ENCODE measurements at regions not wholly inside any gene's neighbourhood (a gene's known extent, or its start where the extent isn't known, plus 50 kb on each side); places are given as distances from the start of the nearest gene placed in this dataset.

DNA sequence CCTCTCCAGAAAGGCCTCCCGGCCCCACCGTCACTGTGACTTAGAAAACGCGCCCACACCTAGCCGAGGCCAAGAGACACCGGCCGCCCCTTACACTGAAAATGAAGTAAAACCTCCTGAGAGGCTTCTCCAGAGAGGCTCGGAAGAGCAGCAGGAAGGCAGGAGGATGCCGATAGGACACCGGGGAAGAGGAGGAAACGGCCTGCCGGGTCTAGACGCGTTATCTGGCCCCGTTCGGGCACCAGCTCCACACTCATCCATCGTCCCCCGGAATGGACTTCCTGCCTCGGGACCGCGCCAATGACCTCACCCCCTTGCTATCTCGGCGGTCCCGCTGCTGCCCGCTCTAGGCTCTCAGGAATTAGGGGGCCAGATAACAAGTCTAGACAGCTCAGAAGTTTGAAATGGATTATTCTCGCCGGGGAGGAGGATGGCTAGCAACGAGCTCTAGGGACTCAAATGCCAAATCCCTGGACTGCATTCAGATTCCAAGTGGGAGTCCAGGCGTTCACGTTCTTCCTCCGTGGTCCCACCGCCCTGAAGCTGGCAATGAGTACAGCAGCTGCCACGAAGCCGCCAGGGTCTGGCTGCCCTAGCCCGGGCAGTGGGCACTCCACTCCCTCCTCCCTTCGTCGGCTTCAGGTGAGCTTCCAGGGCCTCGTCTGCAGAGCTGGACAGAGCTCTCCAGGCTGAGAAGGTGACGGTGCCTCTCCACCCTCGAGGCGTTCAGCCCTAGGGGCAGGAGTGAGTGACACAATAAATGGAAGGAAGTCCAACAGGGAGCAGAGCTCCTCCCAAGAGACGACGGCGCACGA, 350.9 kb downstream of the FOXL1 start:
- WGBS, 2 donors = 66 to 71% methylated on average over 42 to 45 of the region's 45 CpGs
- no peak for DNase-seq
- no peak overlapping the region for H3K27ac ChIP-seq
- intact Hi-C loops (cut with DNase I; ENCODE audit: low total_unique reads) = no loop called here
- no peak overlapping the region for H3K4me3 ChIP-seq
- TF ChIP-seq, protein P1, sequence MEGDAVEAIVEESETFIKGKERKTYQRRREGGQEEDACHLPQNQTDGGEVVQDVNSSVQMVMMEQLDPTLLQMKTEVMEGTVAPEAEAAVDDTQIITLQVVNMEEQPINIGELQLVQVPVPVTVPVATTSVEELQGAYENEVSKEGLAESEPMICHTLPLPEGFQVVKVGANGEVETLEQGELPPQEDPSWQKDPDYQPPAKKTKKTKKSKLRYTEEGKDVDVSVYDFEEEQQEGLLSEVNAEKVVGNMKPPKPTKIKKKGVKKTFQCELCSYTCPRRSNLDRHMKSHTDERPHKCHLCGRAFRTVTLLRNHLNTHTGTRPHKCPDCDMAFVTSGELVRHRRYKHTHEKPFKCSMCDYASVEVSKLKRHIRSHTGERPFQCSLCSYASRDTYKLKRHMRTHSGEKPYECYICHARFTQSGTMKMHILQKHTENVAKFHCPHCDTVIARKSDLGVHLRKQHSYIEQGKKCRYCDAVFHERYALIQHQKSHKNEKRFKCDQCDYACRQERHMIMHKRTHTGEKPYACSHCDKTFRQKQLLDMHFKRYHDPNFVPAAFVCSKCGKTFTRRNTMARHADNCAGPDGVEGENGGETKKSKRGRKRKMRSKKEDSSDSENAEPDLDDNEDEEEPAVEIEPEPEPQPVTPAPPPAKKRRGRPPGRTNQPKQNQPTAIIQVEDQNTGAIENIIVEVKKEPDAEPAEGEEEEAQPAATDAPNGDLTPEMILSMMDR (IDR thresholded peaks at IDR 0.05) = no peak
- no peak for TF ChIP-seq POLR2A (IDR thresholded peaks at IDR 0.05)
- no peaks in the 10 kb centered on the region for H3K27me3 ChIP-seq
- H3K9me3 ChIP-seq = no peaks in the 10 kb centered on the region
- peaks cover 6% of the 10 kb centered on the region for H3K4me1 ChIP-seq
- no peaks in the 10 kb centered on the region for H3K36me3 ChIP-seq (ENCODE audit: low read depth, missing control alignments)

DNA sequence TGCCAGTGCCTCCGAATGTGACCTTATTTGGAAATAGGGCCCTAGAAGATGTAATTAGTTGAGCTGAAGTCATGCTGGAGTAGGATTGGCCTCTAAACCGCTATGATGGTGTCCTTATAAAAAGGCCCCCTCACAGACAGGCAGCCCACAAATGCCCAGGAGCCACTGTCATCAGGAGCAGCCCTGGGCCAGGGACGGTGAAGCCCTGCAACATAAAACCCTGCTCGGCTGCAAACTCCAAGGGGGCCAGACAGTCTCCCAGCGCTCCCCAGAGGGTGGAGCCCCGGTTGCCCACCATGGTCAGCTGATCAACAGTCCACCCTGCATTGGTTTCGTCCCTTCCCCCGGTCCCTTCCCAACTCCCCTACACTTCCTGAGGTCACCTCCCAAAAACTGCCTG, 351.7 kb downstream of the FOXL1 start:
- Histone ChIP-seq H3K27ac (no peak overlapping the region), H3K36me3 (ENCODE audit: low read depth, missing control alignments) (no peaks in the 10 kb centered on the region), H3K27me3 (no peaks in the 10 kb centered on the region), H3K4me1 (peaks cover 6% of the 10 kb centered on the region), H3K4me3 (no peak overlapping the region), H3K9me3 (no peaks in the 10 kb centered on the region)
- intact Hi-C loops (cut with DNase I; ENCODE audit: low total_unique reads) = no loop called here
- no peak for TF ChIP-seq POLR2A (IDR thresholded peaks at IDR 0.05)
- TF ChIP-seq, protein P1 (IDR thresholded peaks at IDR 0.05) = no peak
- DNase-seq = no peak
- WGBS, 2 donors = 87 to 90% methylated on average over 4 to 8 of the region's 8 CpGs

DNA sequence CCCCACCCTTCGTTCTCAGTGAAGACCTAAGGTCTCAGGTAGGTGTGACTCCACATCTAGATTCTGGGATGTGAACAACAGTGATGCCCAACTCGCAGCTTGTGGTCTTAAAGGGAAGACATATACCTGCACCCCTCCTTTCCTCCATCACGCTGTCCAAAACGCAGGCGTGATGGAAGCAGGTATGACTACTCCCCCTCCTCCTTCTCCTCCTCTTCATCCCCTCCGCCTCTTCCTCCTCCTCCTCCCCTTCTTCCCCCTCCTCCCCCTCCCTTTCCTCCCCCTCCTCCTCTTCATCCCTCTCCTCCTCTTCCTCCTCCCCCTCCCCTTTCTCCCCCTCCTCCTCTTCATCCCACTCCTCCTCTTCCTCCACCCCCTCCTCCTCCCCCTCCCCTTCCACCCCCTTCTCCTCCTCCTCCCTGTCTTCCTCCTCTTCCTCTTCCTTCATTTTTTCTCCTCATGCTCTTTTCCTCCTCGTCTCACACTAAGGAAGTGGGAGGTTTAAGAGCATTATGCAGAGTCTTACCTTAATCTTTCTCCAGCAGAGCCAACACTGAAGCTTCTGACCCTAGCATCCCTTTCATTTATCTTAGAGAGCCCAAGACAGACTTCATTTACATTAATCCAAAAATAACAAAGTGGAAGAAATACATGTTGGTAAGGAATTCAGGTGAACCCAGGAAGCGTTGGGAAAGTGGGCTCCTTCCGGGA, 352.5 kb downstream of the FOXL1 start:
- TF ChIP-seq POLR2A (IDR thresholded peaks at IDR 0.05) = no peak
- TF ChIP-seq, protein P1 (IDR thresholded peaks at IDR 0.05) = no peak
- DNase-seq = no peak
- Histone ChIP-seq H3K27ac (no peak overlapping the region), H3K27me3 (no peaks in the 10 kb centered on the region), H3K9me3 (no peaks in the 10 kb centered on the region), H3K36me3 (ENCODE audit: low read depth, missing control alignments) (no peaks in the 10 kb centered on the region), H3K4me1 (peaks cover 6% of the 10 kb centered on the region), H3K4me3 (no peak overlapping the region)
- intact Hi-C loops (cut with DNase I; ENCODE audit: low total_unique reads) = no loop called here
- 72 to 79% methylated on average over 9 of the region's 9 CpGs for WGBS, 2 donors

GRCh38 chr16:86931410-86931941, 353.1 kb downstream of the FOXL1 start:
- intact Hi-C loops (cut with DNase I; ENCODE audit: low total_unique reads) = no loop called here
- no peaks in the 10 kb centered on the region for H3K27me3 ChIP-seq
- peak overlapping the region in 1 of 2 donors; percentile 13 for H3K27ac ChIP-seq
- no peak overlapping the region for H3K4me3 ChIP-seq
- H3K9me3 ChIP-seq = no peaks in the 10 kb centered on the region
- peak; percentile 26 for DNase-seq
- TF ChIP-seq, protein P1 (IDR thresholded peaks at IDR 0.05) = no peak
- TF ChIP-seq POLR2A (IDR thresholded peaks at IDR 0.05) = no peak
- no peaks in the 10 kb centered on the region for H3K36me3 ChIP-seq (ENCODE audit: low read depth, missing control alignments)
- peaks cover 6% of the 10 kb centered on the region for H3K4me1 ChIP-seq
- 18 to 31% methylated on average over 24 to 26 of the region's 26 CpGs for WGBS, 2 donors
